GM19351 (cell line): ENCODE measurements at regions not wholly inside any gene's neighbourhood (a gene's known extent, or its start where the extent isn't known, plus 50 kb on each side); places are given as distances from the start of the nearest gene placed in this dataset.

Experiments used
- ATAC-seq: cut with Tn5 transposase; IDR thresholded peaks from one replicate; pipeline ENCODE4 v1.9.1; 2021; ENCODE audit warnings: mild to moderate bottlenecking, moderate library complexity; ENCODE audit not compliant: unreplicated experiment

- ATAC-seq = no peak
These were observed 281.1 kb upstream of the PCSK5 start for GRCh38 chr9:75609401-75609800.

GRCh38 chr9:75610246-75610645 lies 280.2 kb upstream of the PCSK5 start:
- no peak for ATAC-seq

GRCh38 chr9:75612205-75612604 lies 278.3 kb upstream of the PCSK5 start:
- ATAC-seq = no peak

- ATAC-seq = no peak
These were observed 277.7 kb upstream of the PCSK5 start for GRCh38 chr9:75612754-75613153.

- no peak for ATAC-seq
These were observed 275.2 kb upstream of the PCSK5 start for GRCh38 chr9:75615284-75615683.

GRCh38 chr9:75616052-75616451 lies 274.4 kb upstream of the PCSK5 start:
- no peak for ATAC-seq

- ATAC-seq = no peak
These were observed 273.5 kb upstream of the PCSK5 start for GRCh38 chr9:75616841-75617566.

GRCh38 chr9:75623462-75623861 lies 267.0 kb upstream of the PCSK5 start:
- no peak for ATAC-seq

GRCh38 chr9:75624998-75625397 lies 265.5 kb upstream of the PCSK5 start:
- no peak for ATAC-seq

GRCh38 chr9:75626860-75627259 lies 263.6 kb upstream of the PCSK5 start:
- ATAC-seq = no peak

GRCh38 chr9:75628952-75629351 lies 261.5 kb upstream of the PCSK5 start:
- no peak for ATAC-seq

GRCh38 chr9:75633451-75634057 lies 256.9 kb upstream of the PCSK5 start:
- ATAC-seq = no peak

- no peak for ATAC-seq
These were observed 253.9 kb upstream of the PCSK5 start for GRCh38 chr9:75636427-75637045.

- no peak for ATAC-seq
These were observed 250.4 kb upstream of the PCSK5 start for GRCh38 chr9:75639971-75640610.

GRCh38 chr9:75642522-75642921 lies 248.0 kb upstream of the PCSK5 start:
- ATAC-seq = no peak

GRCh38 chr9:75644649-75645048 lies 245.8 kb upstream of the PCSK5 start:
- ATAC-seq = no peak

- ATAC-seq = no peak
These were observed 242.4 kb upstream of the PCSK5 start for GRCh38 chr9:75648034-75648433.

GRCh38 chr9:75649060-75649459 lies 241.4 kb upstream of the PCSK5 start:
- ATAC-seq = no peak

GRCh38 chr9:75651709-75652108 lies 238.8 kb upstream of the PCSK5 start:
- ATAC-seq = no peak

- no peak for ATAC-seq
These were observed 237.1 kb upstream of the PCSK5 start for GRCh38 chr9:75653335-75653734.

GRCh38 chr9:75653750-75654149 lies 236.7 kb upstream of the PCSK5 start:
- no peak for ATAC-seq

- no peak for ATAC-seq
These were observed 233.5 kb upstream of the PCSK5 start for GRCh38 chr9:75657015-75657414.
